OCI-LY7 (cell line): ENCODE measurements at regions not wholly inside any gene's neighbourhood (a gene's known extent, or its start where the extent isn't known, plus 50 kb on each side); places are given as distances from the start of the nearest gene placed in this dataset.

Source experiments
- CTCF ChIP-seq: fragments of 200-600 bp; sonication (generic); conservative IDR thresholded peaks from 2 replicates; pipeline ENCODE4 v1.5.1; 2014; ENCODE audit warnings: mild to moderate bottlenecking, antibody characterized with exemption, low read length, moderate library complexity, mixed read lengths
- EZH2phosphoT487 ChIP-seq: fragments of 200-600 bp; sonication (generic); IDR thresholded peaks from 2 replicates; pipeline ENCODE4 v1.6.1; 2018; ENCODE audit warnings: low read depth, borderline replicate concordance, mild to moderate bottlenecking, mixed run types, antibody characterized with exemption, low read length, moderate library complexity, mixed read lengths

GRCh38 chrX:22542641-22543040, 269.9 kb downstream of the CBLL2 start:
- no peak for TF ChIP-seq CTCF
- no peak for TF ChIP-seq EZH2phosphoT487
